ENCODE measurements at regions not wholly inside any gene's neighbourhood (a gene's known extent, or its start where the extent isn't known, plus 50 kb on each side); places are given as distances from the start of the nearest gene placed in this dataset.

GRCh38 chr2:22283436-22283835, 1101.5 kb upstream of the KLHL29 start:
- H3K27me3 ChIP-seq = no peaks in the 10 kb centered on the region
- DNase-seq = no peak
- TF ChIP-seq, protein P1, sequence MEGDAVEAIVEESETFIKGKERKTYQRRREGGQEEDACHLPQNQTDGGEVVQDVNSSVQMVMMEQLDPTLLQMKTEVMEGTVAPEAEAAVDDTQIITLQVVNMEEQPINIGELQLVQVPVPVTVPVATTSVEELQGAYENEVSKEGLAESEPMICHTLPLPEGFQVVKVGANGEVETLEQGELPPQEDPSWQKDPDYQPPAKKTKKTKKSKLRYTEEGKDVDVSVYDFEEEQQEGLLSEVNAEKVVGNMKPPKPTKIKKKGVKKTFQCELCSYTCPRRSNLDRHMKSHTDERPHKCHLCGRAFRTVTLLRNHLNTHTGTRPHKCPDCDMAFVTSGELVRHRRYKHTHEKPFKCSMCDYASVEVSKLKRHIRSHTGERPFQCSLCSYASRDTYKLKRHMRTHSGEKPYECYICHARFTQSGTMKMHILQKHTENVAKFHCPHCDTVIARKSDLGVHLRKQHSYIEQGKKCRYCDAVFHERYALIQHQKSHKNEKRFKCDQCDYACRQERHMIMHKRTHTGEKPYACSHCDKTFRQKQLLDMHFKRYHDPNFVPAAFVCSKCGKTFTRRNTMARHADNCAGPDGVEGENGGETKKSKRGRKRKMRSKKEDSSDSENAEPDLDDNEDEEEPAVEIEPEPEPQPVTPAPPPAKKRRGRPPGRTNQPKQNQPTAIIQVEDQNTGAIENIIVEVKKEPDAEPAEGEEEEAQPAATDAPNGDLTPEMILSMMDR (IDR thresholded peaks at IDR 0.05) = no peak
- H3K4me3 ChIP-seq = no peak overlapping the region
- H3K36me3 ChIP-seq = no peaks in the 10 kb centered on the region
- no peak overlapping the region for H3K9ac ChIP-seq (ENCODE audit: low read depth in 2 of 2, low read length in 2 of 2)
- intact Hi-C loops (cut with DNase I) = no loop called here
- no peak overlapping the region for H3K27ac ChIP-seq
- no peaks in the 10 kb centered on the region for H3K9me3 ChIP-seq
- no peaks in the 10 kb centered on the region for H3K4me1 ChIP-seq

DNA sequence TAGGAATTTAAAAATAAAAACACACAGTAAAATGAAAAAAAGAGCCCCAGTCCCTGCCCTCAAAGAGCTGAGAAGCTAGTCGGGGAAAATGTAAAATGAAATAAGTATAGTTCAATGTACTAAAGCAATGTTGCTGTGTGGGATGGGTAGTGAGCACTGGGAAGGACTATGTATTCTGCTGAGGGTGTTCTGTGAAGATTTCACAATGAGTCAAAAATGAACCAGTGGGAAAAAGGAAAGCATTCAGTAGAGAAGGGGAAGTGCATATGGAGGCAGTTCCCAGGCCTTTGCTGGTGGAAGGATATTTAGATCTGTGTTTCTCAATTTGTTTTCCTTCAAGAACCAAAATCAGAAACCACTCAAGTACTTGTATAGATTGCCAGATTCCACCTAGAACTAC, 1094.7 kb upstream of the KLHL29 start:
- Histone ChIP-seq H3K9me3 (no peaks in the 10 kb centered on the region), H3K9ac (ENCODE audit: low read depth in 2 of 2, low read length in 2 of 2) (no peak overlapping the region), H3K36me3 (no peaks in the 10 kb centered on the region), H3K27me3 (no peaks in the 10 kb centered on the region), H3K27ac (no peak overlapping the region), H3K4me3 (no peak overlapping the region), H3K4me1 (no peaks in the 10 kb centered on the region)
- no peak for DNase-seq
- TF ChIP-seq, protein P1 (IDR thresholded peaks at IDR 0.05) = no peak
- intact Hi-C loops (cut with DNase I) = no loop called here

- intact Hi-C loops (cut with DNase I) = no loop called here
- no peaks in the 10 kb centered on the region for H3K4me1 ChIP-seq
Observed at GRCh38 chr2:22290909-22291473, 1094.0 kb upstream of the KLHL29 start.

GRCh38 chr2:22301228-22301627, 1083.8 kb upstream of the KLHL29 start:
- H3K9me3 ChIP-seq = no peaks in the 10 kb centered on the region
- no peak overlapping the region for H3K27ac ChIP-seq
- intact Hi-C loops (cut with DNase I) = no loop called here
- TF ChIP-seq, protein P1 (IDR thresholded peaks at IDR 0.05) = no peak
- H3K4me1 ChIP-seq = no peaks in the 10 kb centered on the region
- no peak overlapping the region for H3K4me3 ChIP-seq
- no peaks in the 10 kb centered on the region for H3K36me3 ChIP-seq
- no peak overlapping the region for H3K9ac ChIP-seq (ENCODE audit: low read depth in 2 of 2, low read length in 2 of 2)
- no peak for DNase-seq
- H3K27me3 ChIP-seq = no peaks in the 10 kb centered on the region

More at GRCh38 chr2:22290909-22291473, 1094.0 kb upstream of the KLHL29 start:
- TF ChIP-seq, protein P1 (IDR thresholded peaks at IDR 0.05) = no peak
- no peak for DNase-seq
- Histone ChIP-seq H3K27ac (no peak overlapping the region), H3K4me3 (no peak overlapping the region), H3K36me3 (no peaks in the 10 kb centered on the region), H3K9ac (ENCODE audit: low read depth in 2 of 2, low read length in 2 of 2) (no peak overlapping the region), H3K27me3 (no peaks in the 10 kb centered on the region), H3K9me3 (no peaks in the 10 kb centered on the region)

DNA sequence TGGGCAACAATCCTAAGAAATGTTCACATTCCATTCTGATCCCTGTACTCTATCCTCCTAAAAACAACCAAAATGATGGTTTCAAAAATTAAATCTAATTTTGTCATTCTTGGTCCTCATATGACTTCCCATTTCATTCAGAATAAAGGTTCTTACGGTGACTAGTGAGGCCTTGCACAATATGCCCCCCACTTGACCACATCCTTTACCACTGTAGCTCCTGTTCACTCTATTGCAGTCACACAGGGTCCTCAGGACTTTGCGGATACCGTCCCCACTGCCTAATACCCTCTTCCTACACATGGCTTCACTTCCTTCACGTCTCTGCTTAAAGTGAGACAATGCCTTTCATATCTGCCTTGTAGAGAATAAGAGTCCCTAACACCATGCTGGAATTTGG, 1058.7 kb upstream of the KLHL29 start:
- TF ChIP-seq, protein P1 (IDR thresholded peaks at IDR 0.05) = no peak
- Histone ChIP-seq H3K4me1 (no peaks in the 10 kb centered on the region), H3K36me3 (no peaks in the 10 kb centered on the region), H3K27ac (no peak overlapping the region), H3K27me3 (no peaks in the 10 kb centered on the region), H3K9ac (ENCODE audit: low read depth in 2 of 2, low read length in 2 of 2) (no peak overlapping the region), H3K4me3 (no peak overlapping the region), H3K9me3 (no peaks in the 10 kb centered on the region)
- intact Hi-C loops (cut with DNase I) = no loop called here
- DNase-seq = no peak

All from colonic mucosa (tissue), 4 donors.